Tibial nerve (tissue), 4 donors: ENCODE measurements at regions not wholly inside any gene's neighbourhood (a gene's known extent, or its start where the extent isn't known, plus 50 kb on each side); places are given as distances from the start of the nearest gene placed in this dataset.

Experiments
- CTCF ChIP-seq, 5 experiments: fragments of 200-600 bp in 3 of 5; fragments of 450-650 bp in 2 of 5; sonication (generic) in 3 of 5; IDR thresholded peaks; one replicate each; pipeline ENCODE4 v1.5.1; 2016 to 2019; ENCODE audit warnings: antibody characterized with exemption in 5 of 5, mild to moderate bottlenecking in 3 of 5, moderate library complexity in 2 of 5
- EP300 ChIP-seq, 2 donors: sonication (generic); formaldehyde crosslinking; IDR thresholded peaks; one replicate each; pipeline ENCODE4 v1.6.1; 2017; ENCODE audit warnings: antibody characterized with exemption in 2 of 2, mild to moderate bottlenecking in 1 of 2

GRCh38 chr17:71171270-71171669 lies 949.5 kb upstream of the SOX9 start:
- TF ChIP-seq CTCF (IDR thresholded peaks at IDR 0.05) (no peak), EP300 (IDR thresholded peaks at IDR 0.05) (no peak)
